GM23248 (cell line): ENCODE measurements at regions not wholly inside any gene's neighbourhood (a gene's known extent, or its start where the extent isn't known, plus 50 kb on each side); places are given as distances from the start of the nearest gene placed in this dataset.

Source experiments
- DNase-seq: peaks from one replicate; pipeline ENCODE4 v3.0.0-alpha.2; 2015
- H2AFZ ChIP-seq: fragments of 200-600 bp; sonication (generic); 2 replicates; pipeline ENCODE4 v1.6.1; 2016; ENCODE audit warnings: antibody characterized with exemption
- H3F3A ChIP-seq: fragments of 200-600 bp; sonication (generic); 2 replicates; pipeline ENCODE4 v1.6.1; 2016; ENCODE audit warnings: mild to moderate bottlenecking, antibody characterized with exemption, mixed run types; ENCODE audit not compliant: insufficient read depth
- H3K27ac ChIP-seq: fragments of 200-600 bp; sonication (generic); 2 replicates; pipeline ENCODE4 v1.5.1; 2016; ENCODE audit warnings: mild to moderate bottlenecking
- H3K27me3 ChIP-seq: fragments of 200-600 bp; sonication (generic); replicated peaks from 2 replicates; pipeline ENCODE4 v1.6.1; 2016; ENCODE audit warnings: mild to moderate bottlenecking; ENCODE audit not compliant: insufficient read depth
- H3K36me3 ChIP-seq: fragments of 200-600 bp; sonication (generic); 2 replicates; pipeline ENCODE4 v1.6.1; 2016; ENCODE audit warnings: low read depth, mild to moderate bottlenecking
- H3K4me1 ChIP-seq: fragments of 200-600 bp; sonication (generic); 2 replicates; pipeline ENCODE4 v1.6.1; 2016; ENCODE audit warnings: mild to moderate bottlenecking; ENCODE audit not compliant: insufficient read depth
- H3K4me2 ChIP-seq: fragments of 200-600 bp; sonication (generic); one replicate; pipeline ENCODE4 v1.6.1; 2016; ENCODE audit warnings: mild to moderate bottlenecking; ENCODE audit not compliant: unreplicated experiment
- H3K4me3 ChIP-seq: fragments of 200-600 bp; sonication (generic); 2 replicates; pipeline ENCODE4 v1.5.1; 2016; ENCODE audit warnings: mild to moderate bottlenecking
- H3K79me2 ChIP-seq: fragments of 200-600 bp; sonication (generic); 2 replicates; pipeline ENCODE4 v1.6.1; 2016; ENCODE audit warnings: mild to moderate bottlenecking; ENCODE audit not compliant: insufficient read depth
- H3K9ac ChIP-seq: fragments of 200-600 bp; sonication (generic); 2 replicates; pipeline ENCODE4 v1.6.1; 2016; ENCODE audit warnings: mild to moderate bottlenecking
- H3K9me2 ChIP-seq: fragments of 200-600 bp; sonication (generic); 2 replicates; pipeline ENCODE4 v1.6.1; 2016; ENCODE audit warnings: mixed run types, mild to moderate bottlenecking, moderate library complexity; ENCODE audit not compliant: insufficient read depth
- H3K9me3 ChIP-seq: fragments of 200-600 bp; sonication (generic); one replicate; pipeline ENCODE4 v1.6.1; 2017; ENCODE audit warnings: low read depth
- H4K20me1 ChIP-seq: fragments of 200-600 bp; sonication (generic); 2 replicates; pipeline ENCODE4 v1.6.0; 2016; ENCODE audit not compliant: insufficient read depth
- EZH2 ChIP-seq: fragments of 200-600 bp; sonication (generic); IDR thresholded peaks from 2 replicates; pipeline ENCODE4 v1.6.1; 2018; ENCODE audit warnings: antibody characterized with exemption, mild to moderate bottlenecking; ENCODE audit not compliant: insufficient read depth, poor library complexity, severe bottlenecking
- EZH2phosphoT487 ChIP-seq: fragments of 200-600 bp; sonication (generic); IDR thresholded peaks from 2 replicates; pipeline ENCODE4 v1.6.1; 2018; ENCODE audit warnings: antibody characterized with exemption, moderate library complexity, mild to moderate bottlenecking, low read depth; ENCODE audit not compliant: insufficient read depth
- WGBS, 2 experiments: methylation state at CpG; one replicate each; pipeline ENCODE4 v1.1.6; 2015 to 2017; ENCODE audit warnings: low lambda C conversion rate in 2 of 2, low coverage in 1 of 2; ENCODE audit errors: missing lambda C conversion rate in 2 of 2; 5-methylcytosine and 5-hydroxymethylcytosine counted together
- in situ Hi-C: fragments of 300-500 bp; cut with MboI; formaldehyde crosslinking; loops from 2 replicates; pipeline ENCODE4 v1.15.0; 2020

- TF ChIP-seq EZH2 (no peak), EZH2phosphoT487 (no peak)
- H2AFZ ChIP-seq, result no peak overlapping the region
- H3K9ac ChIP-seq, result no peak overlapping the region
- H3K9me3 ChIP-seq, result no peaks in the 10 kb centered on the region
- H3K4me3 ChIP-seq, result no peak overlapping the region
- DNase-seq, result no peak
- H4K20me1 ChIP-seq, result no peaks in the 10 kb centered on the region
- in situ Hi-C loops, result no loop called here
- no peaks in the 10 kb centered on the region for H3K9me2 ChIP-seq
- H3K4me2 ChIP-seq, result no peak overlapping the region
- H3K4me1 ChIP-seq, result no peaks in the 10 kb centered on the region
- no peaks in the 10 kb centered on the region for H3F3A ChIP-seq
- 5 to 7% methylated on average over 2 of the region's 2 CpGs for WGBS, 2 experiments
- H3K27ac ChIP-seq, result no peak overlapping the region
- no peaks in the 10 kb centered on the region for H3K79me2 ChIP-seq
- H3K27me3 ChIP-seq, result no peaks in the 10 kb centered on the region
- no peaks in the 10 kb centered on the region for H3K36me3 ChIP-seq
Observed at GRCh38 chr4:175480404-175480803, 331.7 kb downstream of the GPM6A start.

DNA sequence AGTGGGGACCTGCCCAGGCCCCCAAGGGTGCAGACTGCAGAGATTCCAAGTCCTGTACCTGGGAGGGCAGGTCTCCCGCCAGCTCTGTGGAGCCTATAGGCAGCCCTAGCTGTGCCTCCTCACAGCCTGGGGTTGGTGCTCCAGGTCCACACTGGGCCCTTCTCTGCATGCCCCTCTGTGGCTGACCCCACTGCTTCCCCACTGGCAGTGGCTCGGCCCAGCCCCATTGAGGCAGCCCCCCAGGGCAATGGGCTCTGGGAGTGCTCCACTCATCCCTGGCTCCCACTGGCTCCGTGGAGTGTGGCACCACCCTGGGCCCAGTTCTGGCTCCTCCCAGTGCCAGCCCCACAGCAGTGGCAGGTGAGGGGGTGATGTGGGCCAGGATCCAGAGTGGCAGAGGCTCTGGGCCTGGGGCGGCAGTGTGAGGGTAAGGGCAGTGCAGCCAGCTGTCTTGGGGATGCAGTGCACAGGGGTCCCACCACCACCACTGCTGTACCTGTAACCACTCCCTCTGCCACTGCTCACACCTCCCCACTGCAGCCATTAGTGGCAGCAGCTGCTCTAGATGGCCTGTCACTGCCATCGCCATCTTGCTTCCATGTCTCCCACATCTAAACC, 312.2 kb downstream of the GPM6A start:
- no peaks in the 10 kb centered on the region for H3F3A ChIP-seq

DNA sequence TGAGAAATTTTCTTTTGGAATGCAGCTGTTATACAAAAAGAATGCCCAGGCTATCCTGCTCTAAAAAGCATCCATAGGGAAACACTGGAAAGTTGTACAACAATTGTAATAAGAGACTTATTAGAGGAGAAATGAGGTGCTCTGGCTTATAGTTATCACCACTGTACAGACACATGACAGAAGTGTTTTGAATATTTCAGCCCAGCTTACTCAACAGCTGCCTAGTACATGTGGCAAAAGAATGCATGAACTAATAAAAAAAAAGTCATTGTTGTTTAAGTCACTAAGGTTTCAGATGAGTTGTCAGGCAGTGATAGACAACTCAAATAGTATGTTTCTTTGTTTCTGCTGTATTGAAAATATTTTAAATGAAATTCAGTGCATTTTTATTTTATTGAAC, 307.7 kb downstream of the GPM6A start:
- no peak overlapping the region for H3K4me3 ChIP-seq

More for the DNA sequence above, 312.2 kb downstream of the GPM6A start:
- TF ChIP-seq EZH2phosphoT487, result no peak
- Histone ChIP-seq H3K79me2 (no peaks in the 10 kb centered on the region), H3K36me3 (no peaks in the 10 kb centered on the region), H3K27ac (no peak overlapping the region), H4K20me1 (no peaks in the 10 kb centered on the region), H3K4me2 (no peak overlapping the region), H3K4me1 (no peaks in the 10 kb centered on the region), H3K9me3 (no peaks in the 10 kb centered on the region), H3K4me3 (no peak overlapping the region), H3K9ac (no peak overlapping the region), H3K27me3 (no peaks in the 10 kb centered on the region), H3K9me2 (no peaks in the 10 kb centered on the region), H2AFZ (no peak overlapping the region)
- in situ Hi-C loops, result no loop called here
- no peak for DNase-seq
- 45 to 49% methylated on average over 5 of the region's 5 CpGs for WGBS, 2 experiments

DNA sequence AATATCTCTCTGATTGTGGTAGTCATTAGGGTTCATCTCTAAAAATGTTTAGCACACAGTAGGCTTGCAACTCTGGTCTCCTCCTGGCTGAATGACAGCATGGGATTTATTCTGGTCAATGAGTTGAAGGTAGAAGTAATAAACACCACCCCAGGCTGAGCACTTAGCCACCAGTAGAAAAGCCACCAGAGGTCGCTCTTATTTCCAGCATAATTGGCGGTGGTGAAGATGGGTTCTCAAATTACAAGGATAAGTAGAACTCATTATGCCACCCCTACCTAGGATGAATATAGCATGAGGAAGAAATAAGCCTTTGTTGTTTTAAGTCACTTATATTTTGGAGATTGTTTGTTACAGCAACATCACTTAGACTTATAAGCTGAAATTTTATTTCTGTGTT, 302.7 kb downstream of the GPM6A start:
- Histone ChIP-seq H3K9me3 (no peaks in the 10 kb centered on the region), H3F3A (no peaks in the 10 kb centered on the region), H3K36me3 (no peaks in the 10 kb centered on the region), H3K4me2 (no peak overlapping the region), H3K27me3 (no peaks in the 10 kb centered on the region), H3K27ac (no peak overlapping the region), H3K4me1 (no peaks in the 10 kb centered on the region), H3K79me2 (no peaks in the 10 kb centered on the region), H2AFZ (no peak overlapping the region), H4K20me1 (no peaks in the 10 kb centered on the region), H3K9me2 (no peaks in the 10 kb centered on the region; the same call in 1 of the 2 replicates), H3K9ac (no peak overlapping the region), H3K4me3 (no peak overlapping the region)
- no peak for DNase-seq
- in situ Hi-C loops, result no loop called here
- WGBS, 2 experiments, result 33 to 41% methylated on average over 2 of the region's 2 CpGs
- TF ChIP-seq EZH2 (no peak), EZH2phosphoT487 (no peak)

More for the DNA sequence above, 307.7 kb downstream of the GPM6A start:
- no peak overlapping the region for H3K27ac ChIP-seq
- H3K4me2 ChIP-seq, result no peak overlapping the region
- H3K36me3 ChIP-seq, result no peaks in the 10 kb centered on the region
- no peak overlapping the region for H2AFZ ChIP-seq
- no peaks in the 10 kb centered on the region for H3K4me1 ChIP-seq
- no peaks in the 10 kb centered on the region for H3F3A ChIP-seq
- no peaks in the 10 kb centered on the region for H3K27me3 ChIP-seq
- no peaks in the 10 kb centered on the region for H4K20me1 ChIP-seq
- H3K9me2 ChIP-seq, result no peaks in the 10 kb centered on the region; the same call in 1 of the 2 replicates
- DNase-seq, result peak; percentile 20
- in situ Hi-C loops, result no loop called here
- H3K9me3 ChIP-seq, result no peaks in the 10 kb centered on the region
- H3K9ac ChIP-seq, result no peak overlapping the region
- no peaks in the 10 kb centered on the region for H3K79me2 ChIP-seq
- TF ChIP-seq EZH2 (no peak), EZH2phosphoT487 (no peak)

DNA sequence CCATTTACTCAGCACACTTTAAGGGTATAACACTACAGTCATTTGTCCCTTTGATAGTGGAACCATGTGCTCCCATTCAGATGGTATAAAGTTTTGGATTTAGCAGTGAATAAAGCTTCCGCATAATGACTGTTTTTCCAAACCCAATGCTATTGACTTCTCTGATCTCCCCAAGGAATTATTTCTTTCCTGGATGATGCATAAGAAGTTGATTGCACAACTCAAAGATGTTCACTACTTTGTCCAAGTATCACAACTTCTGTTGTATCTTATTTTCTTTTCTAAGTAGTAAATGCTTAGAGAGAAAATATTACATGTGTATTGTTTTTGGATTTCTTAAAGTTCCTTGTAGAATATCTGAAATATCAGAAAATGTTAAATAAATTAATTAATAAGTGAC, 300.2 kb downstream of the GPM6A start:
- TF ChIP-seq EZH2 (no peak), EZH2phosphoT487 (no peak)
- Histone ChIP-seq H2AFZ (no peak overlapping the region), H3K27ac (no peak overlapping the region), H3K36me3 (no peaks in the 10 kb centered on the region), H3K4me1 (no peaks in the 10 kb centered on the region), H3K9me2 (no peaks in the 10 kb centered on the region; the same call in 1 of the 2 replicates), H3K4me3 (no peak overlapping the region), H3K4me2 (no peak overlapping the region), H3K27me3 (no peaks in the 10 kb centered on the region), H3K9ac (no peak overlapping the region), H3F3A (no peaks in the 10 kb centered on the region), H3K9me3 (no peaks in the 10 kb centered on the region), H3K79me2 (no peaks in the 10 kb centered on the region), H4K20me1 (no peaks in the 10 kb centered on the region)
- peak; percentile 41 for DNase-seq
- in situ Hi-C loops, result no loop called here
- 79% methylated on average over 1 of the region's 1 CpG for WGBS, 2 experiments
